HG02798 (cell line): ENCODE measurements at regions not wholly inside any gene's neighbourhood (a gene's known extent, or its start where the extent isn't known, plus 50 kb on each side); places are given as distances from the start of the nearest gene placed in this dataset.
"Not testable (repeated sequence)": the region's sequence is repeated elsewhere in the genome, so short reads cannot be mapped to it uniquely, and the experiment has no call there.

Experiments
- ATAC-seq: cut with Tn5 transposase; IDR thresholded peaks from one replicate; pipeline ENCODE4 v1.9.1; 2021; ENCODE audit warnings: mild to moderate bottlenecking; ENCODE audit not compliant: unreplicated experiment, poor library complexity

DNA sequence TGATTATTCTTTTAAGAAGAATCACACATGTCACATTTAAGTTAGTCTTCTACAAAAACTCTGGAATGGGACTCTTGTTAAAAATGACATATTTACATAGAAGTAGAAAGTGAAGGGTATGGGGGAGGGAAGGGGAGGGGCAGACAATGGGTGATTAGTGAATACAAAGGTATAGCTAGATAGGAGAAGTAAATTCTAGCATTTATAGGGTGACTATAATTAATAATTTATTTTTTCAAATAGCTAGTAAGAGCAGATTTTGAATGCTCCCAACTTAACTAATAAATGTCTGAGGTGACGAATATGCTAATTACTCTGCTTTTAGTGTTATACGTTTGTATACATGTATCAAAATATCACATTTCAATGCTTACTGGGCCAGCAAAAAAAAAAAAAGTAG lies 59.4 kb downstream of the BLTP3B start:
- no peak for ATAC-seq

DNA sequence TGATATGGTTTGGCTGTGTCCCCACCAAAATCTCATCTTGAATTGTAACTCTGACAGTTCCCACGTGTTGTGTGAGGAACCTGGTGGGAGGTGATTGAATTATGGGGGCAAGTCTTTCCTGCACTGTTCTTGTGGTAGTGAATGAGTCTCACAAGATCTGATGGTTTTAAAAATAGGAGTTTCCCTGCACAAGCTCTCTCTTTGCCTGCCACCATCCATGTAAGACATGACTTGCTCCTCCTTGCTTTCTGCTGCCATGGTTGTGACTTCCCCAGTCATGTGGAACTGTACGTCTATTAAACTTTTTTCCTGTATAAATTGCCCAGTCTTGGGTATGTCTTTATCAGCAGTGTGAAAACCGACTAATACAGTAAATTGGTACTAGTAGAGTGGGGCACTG lies 63.9 kb downstream of the BLTP3B start:
- not testable (repeated sequence) for ATAC-seq

DNA sequence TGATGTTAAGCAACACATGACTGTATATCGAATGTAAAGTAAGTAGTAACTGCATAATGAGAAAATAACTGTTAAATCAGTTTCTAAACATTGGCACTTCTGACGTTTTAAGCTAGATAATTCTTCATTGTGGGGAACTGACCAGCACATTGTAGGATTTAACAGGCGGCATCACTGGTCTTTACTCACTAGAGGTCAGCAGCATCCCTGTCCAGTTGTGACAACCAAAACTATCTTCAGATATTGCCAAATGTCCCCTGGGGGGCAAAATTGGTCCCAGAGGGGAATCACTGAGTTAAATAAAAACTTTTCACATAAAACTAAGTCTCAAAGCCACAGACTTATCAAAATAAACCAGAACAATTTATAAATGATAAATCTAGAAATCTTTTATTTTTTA lies 65.3 kb downstream of the BLTP3B start:
- ATAC-seq, result no peak

DNA sequence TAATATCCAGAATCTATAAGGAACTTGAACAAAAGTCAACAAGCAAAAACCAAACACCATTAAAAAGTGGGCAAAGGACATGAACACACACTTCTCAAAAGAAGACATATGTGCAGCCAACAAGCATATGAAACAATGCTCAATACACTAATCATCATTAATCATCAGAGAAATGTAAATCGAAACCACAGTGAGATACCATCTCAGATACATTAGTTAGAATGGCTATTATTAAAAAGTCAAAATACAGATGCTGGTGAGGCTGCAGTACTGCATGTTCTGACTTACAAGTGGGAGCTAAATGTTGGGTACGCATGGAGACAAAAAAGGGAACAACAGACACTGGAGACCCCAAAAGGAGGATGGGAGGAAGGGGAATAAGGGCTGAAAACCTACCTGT lies 67.1 kb downstream of the BLTP3B start:
- no peak for ATAC-seq

DNA sequence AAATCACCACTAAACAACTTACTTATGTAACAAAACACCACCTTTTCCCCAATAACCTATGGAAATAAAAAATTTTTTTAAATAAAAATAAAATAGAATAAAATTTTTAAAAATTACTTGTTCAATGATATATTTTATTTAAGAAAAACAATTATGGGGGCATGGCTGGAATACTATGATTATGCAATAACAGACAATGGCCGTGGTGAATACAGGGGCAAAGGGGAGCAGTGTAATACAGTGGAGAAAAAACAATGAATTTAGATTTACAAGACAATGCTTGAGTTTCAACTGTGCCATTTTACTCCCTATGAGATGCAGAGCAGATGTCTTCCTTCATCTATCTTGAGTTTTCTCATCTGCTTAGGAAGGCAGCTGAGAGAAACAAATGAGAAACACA lies 72.9 kb downstream of the BLTP3B start:
- ATAC-seq, result no peak

DNA sequence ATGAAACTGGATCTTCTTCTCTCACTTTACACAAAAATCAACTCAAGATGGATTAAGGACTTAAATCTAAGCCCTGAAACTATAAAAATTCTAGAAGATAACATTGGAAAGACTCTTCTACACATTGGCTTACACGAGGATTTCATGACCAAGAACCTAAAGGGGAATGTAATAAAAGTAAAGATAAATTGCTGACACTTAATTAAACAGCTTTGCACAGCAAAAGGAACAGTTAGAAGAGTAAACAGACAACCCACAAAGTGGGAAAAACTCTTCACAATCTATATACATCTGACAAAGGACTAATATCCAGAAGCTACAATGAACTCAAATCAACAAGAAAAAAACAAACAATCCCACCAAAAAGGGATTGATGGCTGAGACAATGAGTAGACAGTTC lies 74.4 kb downstream of the BLTP3B start:
- no peak for ATAC-seq

DNA sequence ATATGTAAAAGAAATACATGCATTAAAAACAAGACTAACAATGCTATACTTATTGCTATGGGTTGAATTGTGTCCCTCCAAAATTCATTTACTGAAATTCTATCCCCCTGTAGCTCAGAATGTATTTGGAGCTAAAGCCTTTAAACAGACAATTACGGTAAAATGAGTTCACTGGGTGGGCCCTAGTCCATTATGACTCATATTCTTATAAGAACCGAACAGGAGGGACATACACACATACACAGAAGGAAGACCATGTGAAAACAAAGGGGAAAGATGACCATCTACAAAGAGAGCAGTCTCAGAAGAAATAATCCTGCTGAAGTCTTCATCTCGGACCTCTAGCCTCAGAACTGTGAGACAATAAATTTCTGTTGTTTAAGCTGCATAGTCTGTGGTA lies 77.1 kb upstream of the ANKS1B start:
- ATAC-seq, result no peak

DNA sequence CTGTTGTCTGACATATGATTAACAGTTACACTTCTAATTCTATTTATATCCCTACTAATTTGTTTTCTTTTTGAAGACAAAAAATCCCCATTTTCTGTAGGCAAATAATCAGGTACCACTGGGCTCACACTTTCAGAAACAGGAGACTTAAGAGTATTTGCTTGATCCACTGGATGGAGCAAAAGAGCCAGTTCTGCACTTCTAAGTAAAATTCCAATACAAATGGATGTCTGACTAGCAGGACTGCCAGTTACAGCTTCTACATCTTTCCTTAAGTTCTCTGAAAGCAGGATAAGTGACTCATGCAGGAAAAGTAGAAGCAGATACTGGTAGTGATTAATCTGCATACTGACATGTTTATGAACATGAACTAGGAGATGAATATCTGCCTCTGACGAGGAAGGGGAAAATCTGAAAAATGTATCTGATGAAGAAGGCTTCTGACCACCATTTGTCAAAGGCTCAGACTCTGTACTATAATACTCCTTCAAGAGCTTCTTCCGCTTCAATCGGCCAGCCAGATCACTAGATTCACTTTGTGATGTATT lies 73.8 kb upstream of the ANKS1B start:
- ATAC-seq, result peak; percentile 76

DNA sequence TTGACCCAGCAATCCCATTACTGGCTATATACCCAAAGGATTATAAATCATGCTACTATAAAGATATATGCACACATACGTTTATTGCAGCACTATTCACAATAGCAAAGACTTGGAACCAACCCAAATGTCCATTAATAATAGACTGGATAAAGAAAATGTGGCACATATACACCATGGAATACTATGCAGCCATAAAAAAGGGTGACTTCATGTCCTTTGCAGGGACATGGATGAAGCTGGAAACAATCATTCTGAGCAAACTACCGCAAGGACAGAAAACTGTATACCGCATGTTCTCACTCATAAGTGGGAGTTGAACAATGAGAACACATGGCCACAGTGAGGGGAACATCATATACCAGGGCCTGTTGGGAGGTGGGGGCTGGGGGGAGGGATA lies 61.5 kb upstream of the ANKS1B start:
- not testable (repeated sequence) for ATAC-seq

DNA sequence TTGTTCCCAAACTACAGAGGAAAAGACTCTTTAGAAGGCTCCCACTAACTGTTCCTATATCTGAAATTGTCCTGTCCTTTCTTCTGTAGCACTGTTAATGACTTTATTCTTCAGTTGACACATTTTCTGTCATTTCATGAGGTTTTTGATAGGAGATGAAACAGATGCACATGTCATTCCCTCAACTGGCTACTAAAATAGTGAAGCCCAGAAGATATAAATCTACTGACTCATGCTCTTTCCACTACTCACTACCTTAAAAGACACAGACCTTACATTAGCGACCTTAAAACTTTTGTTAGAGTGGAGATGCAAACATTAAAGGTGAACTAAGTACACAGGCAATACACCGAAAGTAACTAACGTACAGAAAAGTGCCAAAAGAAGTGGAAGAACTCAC lies 59.5 kb upstream of the ANKS1B start:
- ATAC-seq, result no peak

DNA sequence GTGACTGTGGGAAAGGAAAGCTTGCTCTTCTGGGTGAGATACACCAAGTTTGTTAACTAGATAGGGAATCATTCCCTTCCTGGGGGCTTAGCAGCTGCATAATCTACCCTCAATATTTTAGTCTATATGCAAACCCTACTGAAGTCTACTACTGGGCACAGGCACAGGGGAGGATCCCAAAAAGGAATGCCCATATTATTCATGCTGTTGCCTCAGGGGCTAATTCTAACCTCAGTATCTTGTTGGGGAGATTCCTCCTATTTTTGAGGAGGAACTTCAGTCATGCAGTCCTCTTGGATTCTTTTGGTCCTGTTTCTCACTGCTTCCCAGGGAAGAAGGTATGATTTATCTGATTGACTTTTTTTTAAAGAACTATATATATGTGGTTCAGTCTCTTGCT lies 58.9 kb upstream of the ANKS1B start:
- no peak for ATAC-seq
